Stimulated activated CD8-positive, alpha-beta memory T cell treated with anti-CD3 and anti-CD28 coated beads, Interleukin-2, amount 100 ng/mL, for 48 hours (primary cell): ENCODE measurements at regions not wholly inside any gene's neighbourhood (a gene's known extent, or its start where the extent isn't known, plus 50 kb on each side); places are given as distances from the start of the nearest gene placed in this dataset.

Source experiments
- DNase-seq, 2 donors: peaks; one replicate each; pipeline ENCODE4 v3.0.0-alpha.2; 2020; ENCODE audit warnings: low read depth in 2 of 2

DNA sequence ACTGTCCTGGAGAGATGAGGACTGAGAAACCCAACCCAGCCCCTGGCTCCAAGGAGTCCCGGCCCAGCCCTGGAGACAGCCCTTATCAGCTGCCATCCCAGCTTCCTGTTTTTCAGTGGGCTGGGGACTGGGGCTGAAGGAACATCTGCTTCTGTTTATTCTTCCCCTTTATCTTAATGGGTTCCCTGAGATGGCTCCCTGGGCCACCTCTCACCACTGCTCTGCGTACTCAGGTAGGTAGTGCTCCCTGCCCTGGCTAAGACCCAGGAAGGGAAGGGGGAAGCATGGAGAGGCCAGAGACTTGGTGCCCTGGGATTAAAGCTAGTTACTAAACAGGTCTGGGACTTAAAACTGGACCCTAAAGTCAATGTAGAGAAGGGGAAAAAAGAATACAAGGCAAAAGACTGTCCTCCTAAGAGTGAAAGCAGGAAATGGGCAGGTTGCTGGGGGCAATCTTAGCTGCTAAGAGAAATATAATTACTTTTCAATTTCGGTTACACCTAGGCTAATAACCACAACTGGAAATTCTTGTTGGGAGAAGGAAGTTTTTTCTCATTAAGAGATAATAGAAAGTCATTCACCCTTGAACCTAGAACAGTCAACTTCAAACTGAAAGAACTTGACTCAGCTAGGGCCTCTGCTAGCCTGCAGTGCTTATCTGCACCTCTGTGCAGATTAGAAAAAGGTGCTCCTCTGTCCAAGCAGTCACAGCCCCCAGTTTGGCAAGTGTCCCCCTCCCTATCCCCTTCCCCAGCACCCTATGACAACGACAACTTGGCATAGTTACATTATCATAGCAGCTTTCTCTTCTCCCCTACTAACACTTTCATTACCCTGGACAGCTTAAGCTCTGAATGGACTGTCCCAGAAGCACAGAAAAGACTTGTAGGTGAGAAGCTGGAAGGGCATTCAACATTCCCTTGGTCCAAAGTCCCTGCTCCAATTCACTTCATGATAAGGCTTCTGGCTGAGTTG, 65.6 kb upstream of the KDM7A start:
- DNase-seq: no peak

DNA sequence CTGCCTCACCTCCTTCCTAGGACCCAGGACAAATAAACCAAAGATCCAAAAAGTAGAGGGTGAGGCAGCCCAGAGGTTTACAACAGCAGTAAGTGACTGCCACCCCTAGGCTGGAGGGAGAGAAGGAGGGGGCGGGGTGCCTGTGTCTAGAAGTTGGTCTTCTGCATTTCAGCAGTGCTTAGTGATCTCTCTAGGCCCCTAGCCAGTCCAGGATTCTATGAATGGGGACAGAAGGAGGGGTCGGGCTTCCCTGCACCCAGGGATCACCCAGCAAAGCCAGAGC, 62.8 kb upstream of the KDM7A start:
- DNase-seq: no peak

DNA sequence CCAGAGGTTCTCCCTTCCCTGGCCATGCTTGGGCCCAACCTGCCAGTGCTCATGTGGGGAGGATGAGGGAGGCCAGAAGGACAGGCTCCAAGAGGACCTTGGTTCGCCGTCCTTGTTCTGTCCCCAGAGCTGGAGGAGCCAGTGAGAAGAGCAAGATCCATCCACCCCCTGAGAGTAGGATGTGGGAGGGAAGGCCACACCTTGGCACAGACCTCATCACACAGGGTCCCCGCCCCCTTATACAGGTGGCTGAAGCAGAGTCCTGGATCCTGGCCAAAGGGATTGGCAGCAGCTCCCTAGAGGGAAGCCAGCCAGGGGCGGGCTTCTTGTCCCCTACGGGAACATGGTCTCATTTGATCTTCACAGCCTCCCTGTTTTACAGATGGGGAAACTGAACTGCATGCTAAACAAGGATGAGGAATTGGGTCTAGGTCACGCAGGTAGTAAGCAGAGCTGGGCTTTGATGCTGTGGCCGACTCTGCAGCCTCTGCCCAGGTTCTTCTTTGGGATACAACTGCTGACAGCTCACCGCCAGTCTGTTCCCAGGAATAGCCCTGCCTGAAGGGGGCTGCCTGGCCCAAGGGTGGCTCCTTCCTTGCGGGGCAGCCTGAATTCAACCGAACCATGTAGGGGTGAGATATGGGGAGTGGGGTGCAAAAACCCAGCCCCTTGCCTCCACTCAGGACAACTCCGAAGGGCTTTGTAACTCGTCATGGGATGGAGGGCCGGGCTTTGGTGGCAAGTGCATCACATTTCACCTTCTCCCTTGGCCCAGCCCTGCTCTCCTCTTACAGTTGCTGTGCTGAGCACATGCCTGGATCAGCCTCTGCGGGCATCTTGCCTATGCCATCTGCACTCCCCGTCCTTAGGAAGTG, 62.2 kb upstream of the KDM7A start:
- DNase-seq: no peak

DNA sequence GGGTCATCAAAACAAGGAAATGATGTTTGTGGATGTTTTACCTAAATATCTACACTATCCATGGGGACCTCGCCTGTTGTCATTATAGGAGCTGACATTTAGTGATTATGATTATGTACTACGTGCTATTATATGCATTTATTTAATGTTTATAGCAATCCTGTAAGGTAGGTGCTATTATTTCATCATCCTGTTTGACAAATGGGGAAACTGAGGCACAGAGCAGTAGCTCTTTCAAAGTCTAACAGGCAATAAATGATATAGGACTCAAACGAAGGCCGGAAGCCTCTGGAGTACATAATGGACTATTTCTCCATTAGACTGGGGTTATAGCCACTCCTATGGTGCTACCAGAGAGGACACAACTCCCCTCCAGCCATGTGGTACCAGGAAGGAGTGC, 60.6 kb upstream of the KDM7A start:
- DNase-seq: no peak

DNA sequence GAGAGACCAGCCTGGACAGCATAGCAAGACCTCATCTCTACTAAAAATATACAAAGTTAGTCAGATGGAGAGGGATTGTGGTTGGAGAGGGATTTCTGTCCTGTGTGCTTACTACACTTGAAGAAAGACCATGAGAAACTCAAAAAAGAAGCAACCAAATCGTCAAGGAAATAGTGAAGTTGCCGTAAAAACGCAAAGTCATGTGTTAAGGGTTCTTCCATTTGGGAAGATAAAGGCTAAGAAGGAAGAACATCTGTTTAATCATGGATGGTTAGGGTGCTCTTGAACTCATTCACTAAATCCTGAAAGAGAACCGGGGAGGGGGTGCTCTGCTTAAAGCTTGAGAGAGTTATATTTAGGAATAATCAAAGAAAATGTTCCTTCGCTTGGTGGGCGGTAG, 59.8 kb upstream of the KDM7A start:
- DNase-seq: no peak

DNA sequence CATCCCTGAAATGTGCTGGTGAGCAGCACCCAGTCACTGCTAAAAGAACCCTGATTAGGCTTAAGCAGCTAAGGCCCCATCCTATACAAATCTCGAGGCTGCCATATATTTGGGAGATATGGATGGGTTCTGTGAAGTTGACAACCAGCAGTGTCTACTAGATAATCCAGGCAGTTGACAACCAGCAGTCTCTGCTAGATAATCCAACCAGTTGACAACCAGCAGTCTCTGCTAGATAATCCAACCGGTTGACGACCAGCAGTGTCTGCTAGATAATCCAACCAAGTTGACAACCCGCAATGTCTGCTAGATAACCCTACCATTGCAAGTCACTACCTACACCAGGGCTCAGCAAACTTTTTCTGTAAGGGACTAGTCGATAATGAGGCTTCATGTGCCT, 58.3 kb upstream of the KDM7A start:
- DNase-seq: no peak

DNA sequence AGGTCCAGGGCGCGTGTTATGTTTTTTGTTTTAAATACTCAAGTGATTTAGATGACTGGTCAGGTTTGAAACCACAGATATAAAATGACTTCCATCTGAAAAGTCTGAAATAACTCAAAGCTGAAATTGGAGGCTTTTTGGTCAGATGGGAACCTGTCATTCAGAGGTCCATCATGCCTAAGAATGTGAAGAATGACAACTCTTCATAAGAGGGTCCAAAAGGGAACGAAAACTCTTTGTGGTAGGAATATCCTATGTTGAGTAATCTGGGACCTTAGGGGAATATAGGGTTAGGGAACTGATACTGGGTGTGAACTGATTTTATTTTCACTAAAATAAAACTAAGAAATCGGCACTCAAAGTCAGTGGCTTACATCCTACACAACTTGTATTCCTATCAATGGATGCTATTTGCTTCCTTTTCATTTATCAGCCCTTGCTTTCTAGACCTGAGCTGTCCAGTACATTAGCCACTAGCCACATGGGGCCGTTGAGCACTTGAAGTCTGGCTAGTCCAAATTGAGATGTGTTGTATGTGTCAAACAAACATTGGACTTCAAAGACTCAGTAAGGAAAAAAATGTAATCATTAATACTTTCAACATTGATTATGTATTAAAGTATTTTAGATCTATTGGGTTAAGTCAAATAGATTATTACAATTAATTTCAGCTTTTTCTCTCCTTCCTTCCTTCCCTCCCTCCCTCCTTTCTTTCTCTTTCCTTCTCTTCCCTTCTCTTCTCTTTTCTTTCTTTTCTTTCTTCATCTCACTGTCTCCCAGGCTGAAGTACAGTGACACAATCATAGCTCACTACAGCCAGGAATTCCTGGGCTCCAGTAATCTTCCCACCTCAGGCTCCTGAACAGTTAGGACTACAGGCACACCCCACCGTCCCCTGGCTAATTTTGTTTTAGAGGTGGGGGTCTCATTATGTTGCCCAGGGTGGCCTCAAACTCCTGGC, 56.5 kb upstream of the KDM7A start:
- no peak for DNase-seq

DNA sequence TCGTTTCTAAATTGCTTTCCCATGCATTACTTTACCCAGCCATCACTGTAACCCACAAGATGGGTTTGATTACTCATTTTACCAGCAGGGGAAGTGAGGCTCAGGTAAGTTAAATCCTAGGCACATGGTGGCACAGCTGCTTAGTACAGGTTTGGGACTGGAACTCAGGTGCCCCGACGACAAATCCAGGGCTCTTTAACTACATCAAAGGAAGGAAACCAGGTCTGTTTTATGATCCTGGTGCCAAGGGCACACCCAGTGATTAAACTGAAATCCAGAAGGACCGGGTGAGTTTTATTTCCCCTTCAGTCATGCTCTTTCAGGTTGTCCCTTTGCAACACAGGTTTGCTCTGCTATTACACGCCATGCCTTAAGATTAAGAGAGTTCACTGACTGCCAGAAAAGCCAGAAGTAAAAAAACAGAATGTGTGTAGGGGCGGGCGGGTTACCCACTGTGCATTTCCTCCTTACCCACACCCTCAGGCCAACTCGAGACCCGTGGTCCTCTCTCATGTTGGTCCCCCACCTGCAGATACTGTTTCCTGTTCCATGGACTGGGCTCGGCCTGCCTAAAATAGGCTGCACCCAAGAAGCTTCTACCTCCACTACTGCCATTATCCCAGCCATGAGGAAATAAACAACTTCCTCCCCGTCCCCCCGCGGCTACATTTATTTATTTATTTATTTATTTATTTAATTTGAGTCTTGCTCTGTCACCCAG, 55.1 kb upstream of the KDM7A start:
- DNase-seq: no peak

DNA sequence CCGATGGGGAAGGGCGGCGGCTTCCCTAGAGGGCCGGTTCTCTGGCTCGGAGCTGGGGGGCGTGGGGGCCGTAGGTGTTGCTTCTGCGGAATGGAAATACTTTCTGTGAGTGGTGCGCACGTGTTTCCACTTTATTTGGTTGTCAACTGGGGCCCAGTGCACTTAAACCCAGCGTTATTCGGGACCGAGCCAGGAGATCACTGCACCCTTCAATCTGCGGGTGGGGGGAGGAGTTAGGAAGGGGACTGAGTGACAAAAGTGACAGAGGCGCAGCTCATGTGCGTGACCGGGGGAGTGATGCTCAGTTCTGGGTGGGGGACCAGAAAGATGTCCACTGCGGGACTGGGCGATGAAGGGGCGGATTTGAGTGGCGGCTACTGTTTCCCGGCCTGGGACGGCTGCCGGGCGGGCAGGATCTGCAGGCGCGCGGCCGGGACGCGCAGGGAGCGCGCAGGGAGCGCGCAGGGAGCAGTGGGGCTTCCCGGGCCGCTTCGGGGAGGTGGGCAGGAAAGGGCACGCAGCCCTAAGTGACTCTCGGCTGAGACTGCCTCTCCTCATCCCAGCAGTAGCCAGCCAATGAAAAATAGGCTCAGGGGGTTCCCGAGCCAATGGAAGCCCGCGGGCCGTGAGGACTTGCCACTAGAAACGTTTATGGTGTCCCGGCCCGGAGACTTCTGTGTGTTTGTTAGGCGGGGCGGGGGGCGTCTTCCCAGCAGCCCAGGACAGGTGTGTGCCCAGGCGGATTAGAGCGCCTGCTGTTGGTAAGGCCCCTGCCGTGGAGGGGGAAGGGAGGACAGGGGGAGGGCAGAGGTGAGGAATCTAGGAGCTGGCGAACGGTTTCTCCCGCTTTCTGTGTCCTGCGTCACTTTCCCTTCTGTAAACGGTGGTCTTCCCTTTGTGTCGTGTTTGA, 54.3 kb upstream of the KDM7A start:
- peak; percentile 25 to 52 for DNase-seq

DNA sequence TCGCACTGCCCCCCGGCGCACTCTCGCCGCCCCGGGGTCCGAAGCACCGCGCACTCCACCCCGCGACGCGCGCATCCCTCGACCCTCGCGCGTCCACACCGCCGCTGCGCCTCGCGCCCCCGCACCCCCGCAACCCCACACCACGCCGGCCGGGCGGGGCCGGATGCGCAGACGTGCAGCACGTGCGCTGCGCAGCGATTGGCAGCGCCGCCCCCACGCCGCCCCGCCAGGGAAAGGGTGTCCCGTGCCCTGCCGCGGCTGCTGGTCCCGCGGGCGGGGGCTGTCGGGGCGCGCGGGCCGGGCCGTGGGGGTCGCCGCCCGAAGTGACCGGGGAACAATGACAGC, 53.7 kb upstream of the KDM7A start:
- DNase-seq: peak; percentile 65 to 71

DNA sequence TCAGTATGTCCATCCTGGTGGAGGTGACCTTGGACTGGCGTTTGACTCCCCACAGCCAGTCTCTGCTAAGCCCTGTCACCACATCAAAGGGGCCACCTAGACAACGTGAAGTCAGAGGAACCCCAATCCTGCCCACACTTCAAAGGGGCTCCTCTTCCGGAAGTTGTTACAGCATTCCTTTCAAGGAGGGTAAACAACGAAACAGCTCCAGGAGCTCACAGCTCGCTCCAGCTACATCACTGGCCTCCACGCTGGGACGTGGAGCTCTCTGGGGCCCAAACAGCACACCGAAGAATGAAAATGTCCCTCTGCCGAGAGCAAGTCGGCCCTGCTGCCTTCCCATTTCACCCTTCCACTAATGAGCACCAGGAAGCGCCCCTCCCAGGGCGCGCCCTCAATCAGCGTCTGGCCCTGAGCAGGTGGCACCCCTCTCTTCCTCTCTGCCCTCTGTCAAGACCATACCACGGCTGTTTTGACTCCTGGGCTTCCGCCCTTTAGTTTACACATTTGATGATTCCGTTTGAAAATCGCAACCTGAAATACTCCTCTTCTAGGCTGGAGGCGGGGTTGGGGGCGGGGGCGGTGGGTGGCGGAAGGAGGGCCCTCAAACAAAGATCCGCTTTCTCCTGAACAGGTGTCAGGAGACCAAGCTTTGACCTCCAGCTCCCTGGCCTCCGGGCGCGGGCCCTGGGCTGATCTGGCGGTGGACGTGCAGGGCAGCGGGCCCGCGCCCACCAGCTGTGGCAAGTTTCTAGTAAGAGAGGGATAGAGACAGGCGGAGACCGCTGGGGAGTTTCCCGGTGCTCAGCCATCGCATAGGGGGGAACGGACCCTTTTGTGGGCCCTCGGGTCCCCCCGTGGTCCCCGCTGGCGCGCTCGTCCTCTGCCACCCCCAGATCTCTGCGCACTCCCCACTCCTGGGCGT, 53.1 kb upstream of the KDM7A start:
- peak; percentile 36 to 48 for DNase-seq

DNA sequence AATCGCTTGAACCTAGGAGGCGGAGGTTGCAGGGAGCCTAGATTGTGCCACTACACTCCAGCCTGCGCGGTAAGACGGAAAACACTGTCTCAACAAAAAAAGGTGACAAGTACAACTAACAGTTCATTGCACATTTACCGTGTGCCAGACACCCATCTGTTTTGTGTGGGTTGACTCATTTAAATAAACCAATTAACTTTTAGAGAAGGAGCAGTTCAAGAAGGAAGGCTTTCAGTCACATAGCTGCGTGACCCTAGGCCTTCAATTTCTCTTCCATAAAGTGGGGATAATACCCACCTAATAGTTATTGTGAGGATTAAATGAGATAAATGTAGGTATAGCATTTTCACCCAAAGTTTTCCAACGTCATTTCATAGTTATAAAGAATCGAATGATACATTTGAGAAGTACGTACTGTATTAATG, 52.3 kb upstream of the KDM7A start:
- no peak for DNase-seq
